Esophagus squamous epithelium (tissue), 4 donors: ENCODE measurements at regions not wholly inside any gene's neighbourhood (a gene's known extent, or its start where the extent isn't known, plus 50 kb on each side); places are given as distances from the start of the nearest gene placed in this dataset.

Experiments
- POLR2A ChIP-seq, 4 donors: fragments of 450-650 bp; IDR thresholded peaks; one replicate each; pipeline ENCODE4 v1.6.1; 2017; ENCODE audit warnings: antibody characterized with exemption in 4 of 4, mild to moderate bottlenecking in 4 of 4, moderate library complexity in 3 of 4
- TF ChIP-seq, protein P1 (sequence below), 6 experiments: fragments of 450-650 bp in 4 of 6; fragments of 200-600 bp in 2 of 6; sonication (generic) in 2 of 6; IDR thresholded peaks; one replicate each; pipeline ENCODE4 v1.5.1; 2016 to 2019; ENCODE audit warnings: antibody characterized with exemption in 6 of 6, mild to moderate bottlenecking in 4 of 6, moderate library complexity in 4 of 6

GRCh38 chr13:104799152-104799551 is 1732.9 kb upstream of the SLC10A2 start:
- TF ChIP-seq POLR2A (IDR thresholded peaks at IDR 0.05): no peak
- TF ChIP-seq, protein P1, sequence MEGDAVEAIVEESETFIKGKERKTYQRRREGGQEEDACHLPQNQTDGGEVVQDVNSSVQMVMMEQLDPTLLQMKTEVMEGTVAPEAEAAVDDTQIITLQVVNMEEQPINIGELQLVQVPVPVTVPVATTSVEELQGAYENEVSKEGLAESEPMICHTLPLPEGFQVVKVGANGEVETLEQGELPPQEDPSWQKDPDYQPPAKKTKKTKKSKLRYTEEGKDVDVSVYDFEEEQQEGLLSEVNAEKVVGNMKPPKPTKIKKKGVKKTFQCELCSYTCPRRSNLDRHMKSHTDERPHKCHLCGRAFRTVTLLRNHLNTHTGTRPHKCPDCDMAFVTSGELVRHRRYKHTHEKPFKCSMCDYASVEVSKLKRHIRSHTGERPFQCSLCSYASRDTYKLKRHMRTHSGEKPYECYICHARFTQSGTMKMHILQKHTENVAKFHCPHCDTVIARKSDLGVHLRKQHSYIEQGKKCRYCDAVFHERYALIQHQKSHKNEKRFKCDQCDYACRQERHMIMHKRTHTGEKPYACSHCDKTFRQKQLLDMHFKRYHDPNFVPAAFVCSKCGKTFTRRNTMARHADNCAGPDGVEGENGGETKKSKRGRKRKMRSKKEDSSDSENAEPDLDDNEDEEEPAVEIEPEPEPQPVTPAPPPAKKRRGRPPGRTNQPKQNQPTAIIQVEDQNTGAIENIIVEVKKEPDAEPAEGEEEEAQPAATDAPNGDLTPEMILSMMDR (IDR thresholded peaks at IDR 0.05): no peak
